GM19238 (cell line): ENCODE measurements at regions not wholly inside any gene's neighbourhood (a gene's known extent, or its start where the extent isn't known, plus 50 kb on each side); places are given as distances from the start of the nearest gene placed in this dataset.

Experiments used
- DNase-seq: peaks from one replicate; pipeline ENCODE4 v3.0.0; 2011; ENCODE audit warnings: low spot score; ENCODE audit not compliant: insufficient read length

GRCh38 chr4:67125636-67126514 lies 419.4 kb downstream of the CENPC start:
- no peak for DNase-seq

GRCh38 chr4:67124716-67125115 lies 420.6 kb downstream of the CENPC start:
- no peak for DNase-seq

- no peak for DNase-seq
These were observed 423.3 kb downstream of the CENPC start for GRCh38 chr4:67122029-67122428.

- DNase-seq: no peak
These were observed 424.9 kb downstream of the CENPC start for GRCh38 chr4:67120369-67120768.

GRCh38 chr4:67109276-67109675 lies 436.0 kb downstream of the CENPC start:
- no peak for DNase-seq

GRCh38 chr4:67106861-67107460 lies 438.3 kb downstream of the CENPC start:
- DNase-seq: no peak

- no peak for DNase-seq
These were observed 441.2 kb downstream of the CENPC start for GRCh38 chr4:67104145-67104544.

GRCh38 chr4:67103001-67103747 lies 442.1 kb downstream of the CENPC start:
- no peak for DNase-seq

- no peak for DNase-seq
These were observed 443.7 kb downstream of the CENPC start for GRCh38 chr4:67101612-67102011.

GRCh38 chr4:67092351-67092750 lies 453.0 kb downstream of the CENPC start:
- no peak for DNase-seq

GRCh38 chr4:67091673-67092072 lies 453.6 kb downstream of the CENPC start:
- no peak for DNase-seq

- DNase-seq: no peak
These were observed 457.4 kb downstream of the CENPC start for GRCh38 chr4:67087897-67088296.

- DNase-seq: no peak
These were observed 460.5 kb downstream of the CENPC start for GRCh38 chr4:67084783-67085182.

GRCh38 chr4:67083496-67083895 lies 461.8 kb downstream of the CENPC start:
- no peak for DNase-seq

- no peak for DNase-seq
These were observed 462.6 kb downstream of the CENPC start for GRCh38 chr4:67082746-67083145.

- DNase-seq: no peak
These were observed 465.2 kb downstream of the CENPC start for GRCh38 chr4:67080046-67080557.

- no peak for DNase-seq
These were observed 473.7 kb downstream of the CENPC start for GRCh38 chr4:67071641-67072040.

- no peak for DNase-seq
These were observed 490.0 kb downstream of the CENPC start for GRCh38 chr4:67055319-67055718.

GRCh38 chr4:67054896-67055295 lies 490.4 kb downstream of the CENPC start:
- no peak for DNase-seq

GRCh38 chr4:67052814-67053675 lies 492.3 kb downstream of the CENPC start:
- no peak for DNase-seq
